GM23338 (cell line): ENCODE measurements at regions not wholly inside any gene's neighbourhood (a gene's known extent, or its start where the extent isn't known, plus 50 kb on each side); places are given as distances from the start of the nearest gene placed in this dataset.

Experiments used
- CREB1 ChIP-seq: fragments of 250-450 bp; sonication (Bioruptor Pico); IDR thresholded peaks from 2 replicates; pipeline ENCODE4 v1.5.0; 2020; ENCODE audit warnings: low read depth, mild to moderate bottlenecking, moderate library complexity
- EZH2phosphoT487 ChIP-seq: fragments of 200-600 bp; sonication (generic); IDR thresholded peaks from one replicate; pipeline ENCODE4 v1.8.1; 2018; ENCODE audit warnings: antibody characterized with exemption; ENCODE audit not compliant: unreplicated experiment
- NANOG ChIP-seq: IDR thresholded peaks from 2 replicates; pipeline ENCODE4 v1.6.1; 2016; ENCODE audit warnings: antibody characterized with exemption, borderline replicate concordance
- TF ChIP-seq, protein P1 (sequence below), 2 experiments: fragments of 200-600 bp in 1 of 2; sonication (generic) in 1 of 2; conservative IDR thresholded peaks; 2 replicates each; pipeline versions ENCODE4 v1.5.1 to v1.6.1; 2016 to 2017; ENCODE audit warnings: antibody characterized with exemption in 2 of 2, low read depth in 2 of 2, mild to moderate bottlenecking in 2 of 2, moderate library complexity in 1 of 2
- TF ChIP-seq, protein P2 (sequence below): IDR thresholded peaks from 2 replicates; pipeline ENCODE4 v1.6.1; 2016; ENCODE audit warnings: antibody characterized with exemption
- TF ChIP-seq, protein P3 (sequence below): fragments of 250-450 bp; sonication (Bioruptor Pico); IDR thresholded peaks from 2 replicates; pipeline ENCODE4 v1.5.0; 2020; ENCODE audit warnings: mild to moderate bottlenecking, moderate library complexity

DNA sequence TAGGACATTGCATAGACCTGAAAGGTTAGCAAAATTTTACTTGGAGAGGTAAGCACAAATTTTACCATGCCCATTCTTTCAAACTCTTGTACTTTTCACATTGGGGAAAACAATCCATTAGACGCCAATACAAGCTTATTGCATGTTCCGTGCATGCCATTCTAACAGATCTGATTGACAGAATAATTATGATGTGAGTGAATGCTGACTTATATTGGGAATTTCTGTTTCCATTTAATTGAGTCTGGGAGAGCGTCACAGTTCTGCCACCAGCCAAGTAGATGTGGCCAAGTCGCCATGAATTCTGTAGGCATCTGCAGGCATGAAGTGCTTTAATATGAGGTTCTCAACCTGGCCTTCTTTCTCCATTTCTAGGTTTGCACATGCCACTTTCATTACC is 1097.4 kb downstream of the VRK1 start (continued):
- TF ChIP-seq, protein P1, sequence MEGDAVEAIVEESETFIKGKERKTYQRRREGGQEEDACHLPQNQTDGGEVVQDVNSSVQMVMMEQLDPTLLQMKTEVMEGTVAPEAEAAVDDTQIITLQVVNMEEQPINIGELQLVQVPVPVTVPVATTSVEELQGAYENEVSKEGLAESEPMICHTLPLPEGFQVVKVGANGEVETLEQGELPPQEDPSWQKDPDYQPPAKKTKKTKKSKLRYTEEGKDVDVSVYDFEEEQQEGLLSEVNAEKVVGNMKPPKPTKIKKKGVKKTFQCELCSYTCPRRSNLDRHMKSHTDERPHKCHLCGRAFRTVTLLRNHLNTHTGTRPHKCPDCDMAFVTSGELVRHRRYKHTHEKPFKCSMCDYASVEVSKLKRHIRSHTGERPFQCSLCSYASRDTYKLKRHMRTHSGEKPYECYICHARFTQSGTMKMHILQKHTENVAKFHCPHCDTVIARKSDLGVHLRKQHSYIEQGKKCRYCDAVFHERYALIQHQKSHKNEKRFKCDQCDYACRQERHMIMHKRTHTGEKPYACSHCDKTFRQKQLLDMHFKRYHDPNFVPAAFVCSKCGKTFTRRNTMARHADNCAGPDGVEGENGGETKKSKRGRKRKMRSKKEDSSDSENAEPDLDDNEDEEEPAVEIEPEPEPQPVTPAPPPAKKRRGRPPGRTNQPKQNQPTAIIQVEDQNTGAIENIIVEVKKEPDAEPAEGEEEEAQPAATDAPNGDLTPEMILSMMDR (conservative IDR thresholded peaks at IDR 0.05; ENCODE audit: low read depth in 2 of 2) = no peak
- TF ChIP-seq, protein P2, sequence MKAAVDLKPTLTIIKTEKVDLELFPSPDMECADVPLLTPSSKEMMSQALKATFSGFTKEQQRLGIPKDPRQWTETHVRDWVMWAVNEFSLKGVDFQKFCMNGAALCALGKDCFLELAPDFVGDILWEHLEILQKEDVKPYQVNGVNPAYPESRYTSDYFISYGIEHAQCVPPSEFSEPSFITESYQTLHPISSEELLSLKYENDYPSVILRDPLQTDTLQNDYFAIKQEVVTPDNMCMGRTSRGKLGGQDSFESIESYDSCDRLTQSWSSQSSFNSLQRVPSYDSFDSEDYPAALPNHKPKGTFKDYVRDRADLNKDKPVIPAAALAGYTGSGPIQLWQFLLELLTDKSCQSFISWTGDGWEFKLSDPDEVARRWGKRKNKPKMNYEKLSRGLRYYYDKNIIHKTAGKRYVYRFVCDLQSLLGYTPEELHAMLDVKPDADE = no peak
- TF ChIP-seq EZH2phosphoT487 = no peak
- TF ChIP-seq, protein P3, sequence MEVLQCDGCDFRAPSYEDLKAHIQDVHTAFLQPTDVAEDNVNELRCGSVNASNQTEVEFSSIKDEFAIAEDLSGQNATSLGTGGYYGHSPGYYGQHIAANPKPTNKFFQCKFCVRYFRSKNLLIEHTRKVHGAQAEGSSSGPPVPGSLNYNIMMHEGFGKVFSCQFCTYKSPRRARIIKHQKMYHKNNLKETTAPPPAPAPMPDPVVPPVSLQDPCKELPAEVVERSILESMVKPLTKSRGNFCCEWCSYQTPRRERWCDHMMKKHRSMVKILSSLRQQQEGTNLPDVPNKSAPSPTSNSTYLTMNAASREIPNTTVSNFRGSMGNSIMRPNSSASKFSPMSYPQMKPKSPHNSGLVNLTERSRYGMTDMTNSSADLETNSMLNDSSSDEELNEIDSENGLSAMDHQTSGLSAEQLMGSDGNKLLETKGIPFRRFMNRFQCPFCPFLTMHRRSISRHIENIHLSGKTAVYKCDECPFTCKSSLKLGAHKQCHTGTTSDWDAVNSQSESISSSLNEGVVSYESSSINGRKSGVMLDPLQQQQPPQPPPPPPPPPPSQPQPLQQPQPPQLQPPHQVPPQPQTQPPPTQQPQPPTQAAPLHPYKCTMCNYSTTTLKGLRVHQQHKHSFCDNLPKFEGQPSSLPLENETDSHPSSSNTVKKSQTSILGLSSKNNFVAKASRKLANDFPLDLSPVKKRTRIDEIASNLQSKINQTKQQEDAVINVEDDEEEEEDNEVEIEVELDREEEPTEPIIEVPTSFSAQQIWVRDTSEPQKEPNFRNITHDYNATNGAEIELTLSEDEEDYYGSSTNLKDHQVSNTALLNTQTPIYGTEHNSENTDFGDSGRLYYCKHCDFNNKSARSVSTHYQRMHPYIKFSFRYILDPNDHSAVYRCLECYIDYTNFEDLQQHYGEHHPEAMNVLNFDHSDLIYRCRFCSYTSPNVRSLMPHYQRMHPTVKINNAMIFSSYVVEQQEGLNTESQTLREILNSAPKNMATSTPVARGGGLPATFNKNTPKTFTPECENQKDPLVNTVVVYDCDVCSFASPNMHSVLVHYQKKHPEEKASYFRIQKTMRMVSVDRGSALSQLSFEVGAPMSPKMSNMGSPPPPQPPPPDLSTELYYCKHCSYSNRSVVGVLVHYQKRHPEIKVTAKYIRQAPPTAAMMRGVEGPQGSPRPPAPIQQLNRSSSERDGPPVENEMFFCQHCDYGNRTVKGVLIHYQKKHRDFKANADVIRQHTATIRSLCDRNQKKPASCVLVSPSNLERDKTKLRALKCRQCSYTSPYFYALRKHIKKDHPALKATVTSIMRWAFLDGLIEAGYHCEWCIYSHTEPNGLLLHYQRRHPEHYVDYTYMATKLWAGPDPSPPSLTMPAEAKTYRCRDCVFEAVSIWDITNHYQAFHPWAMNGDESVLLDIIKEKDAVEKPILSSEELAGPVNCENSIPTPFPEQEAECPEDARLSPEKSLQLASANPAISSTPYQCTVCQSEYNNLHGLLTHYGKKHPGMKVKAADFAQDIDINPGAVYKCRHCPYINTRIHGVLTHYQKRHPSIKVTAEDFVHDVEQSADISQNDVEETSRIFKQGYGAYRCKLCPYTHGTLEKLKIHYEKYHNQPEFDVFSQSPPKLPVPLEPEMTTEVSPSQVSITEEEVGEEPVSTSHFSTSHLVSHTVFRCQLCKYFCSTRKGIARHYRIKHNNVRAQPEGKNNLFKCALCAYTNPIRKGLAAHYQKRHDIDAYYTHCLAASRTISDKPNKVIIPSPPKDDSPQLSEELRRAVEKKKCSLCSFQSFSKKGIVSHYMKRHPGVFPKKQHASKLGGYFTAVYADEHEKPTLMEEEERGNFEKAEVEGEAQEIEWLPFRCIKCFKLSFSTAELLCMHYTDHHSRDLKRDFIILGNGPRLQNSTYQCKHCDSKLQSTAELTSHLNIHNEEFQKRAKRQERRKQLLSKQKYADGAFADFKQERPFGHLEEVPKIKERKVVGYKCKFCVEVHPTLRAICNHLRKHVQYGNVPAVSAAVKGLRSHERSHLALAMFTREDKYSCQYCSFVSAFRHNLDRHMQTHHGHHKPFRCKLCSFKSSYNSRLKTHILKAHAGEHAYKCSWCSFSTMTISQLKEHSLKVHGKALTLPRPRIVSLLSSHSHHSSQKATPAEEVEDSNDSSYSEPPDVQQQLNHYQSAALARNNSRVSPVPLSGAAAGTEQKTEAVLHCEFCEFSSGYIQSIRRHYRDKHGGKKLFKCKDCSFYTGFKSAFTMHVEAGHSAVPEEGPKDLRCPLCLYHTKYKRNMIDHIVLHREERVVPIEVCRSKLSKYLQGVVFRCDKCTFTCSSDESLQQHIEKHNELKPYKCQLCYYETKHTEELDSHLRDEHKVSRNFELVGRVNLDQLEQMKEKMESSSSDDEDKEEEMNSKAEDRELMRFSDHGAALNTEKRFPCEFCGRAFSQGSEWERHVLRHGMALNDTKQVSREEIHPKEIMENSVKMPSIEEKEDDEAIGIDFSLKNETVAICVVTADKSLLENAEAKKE = no peak
- TF ChIP-seq CREB1 (CRISPR knock-in tag) = no peak
- no peak for TF ChIP-seq NANOG
